ENCODE measurements at regions not wholly inside any gene's neighbourhood (a gene's known extent, or its start where the extent isn't known, plus 50 kb on each side); places are given as distances from the start of the nearest gene placed in this dataset.
A peak's percentile ranks its signal among the peaks of the same experiment; 100 is the strongest.
"Not testable (repeated sequence)": the region's sequence is repeated elsewhere in the genome, so short reads cannot be mapped to it uniquely, and the experiment has no call there.

DNA sequence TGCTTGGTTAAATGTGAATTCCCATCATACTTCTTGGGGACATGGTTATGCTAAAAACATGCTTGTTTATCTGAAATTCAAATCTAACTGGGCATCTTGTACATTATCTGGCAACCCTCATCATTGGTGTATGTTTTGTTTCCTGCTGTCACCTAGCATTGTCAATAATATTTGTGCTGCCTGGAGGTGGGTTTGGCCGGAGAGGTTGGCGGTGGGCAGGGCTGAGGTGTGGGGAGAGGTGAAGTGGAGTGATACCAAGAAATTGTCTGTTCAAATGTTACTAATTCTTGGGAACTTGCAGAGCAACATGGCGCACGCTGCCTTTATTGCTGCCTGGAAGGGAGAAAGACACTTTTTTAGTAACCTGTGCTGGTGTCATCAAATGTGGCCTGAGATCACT lies 280.5 kb downstream of the VRK1 start:
- no peak for DNase-seq

- no peak for DNase-seq
Observed at GRCh38 chr14:97080991-97081390, 283.8 kb downstream of the VRK1 start.

DNA sequence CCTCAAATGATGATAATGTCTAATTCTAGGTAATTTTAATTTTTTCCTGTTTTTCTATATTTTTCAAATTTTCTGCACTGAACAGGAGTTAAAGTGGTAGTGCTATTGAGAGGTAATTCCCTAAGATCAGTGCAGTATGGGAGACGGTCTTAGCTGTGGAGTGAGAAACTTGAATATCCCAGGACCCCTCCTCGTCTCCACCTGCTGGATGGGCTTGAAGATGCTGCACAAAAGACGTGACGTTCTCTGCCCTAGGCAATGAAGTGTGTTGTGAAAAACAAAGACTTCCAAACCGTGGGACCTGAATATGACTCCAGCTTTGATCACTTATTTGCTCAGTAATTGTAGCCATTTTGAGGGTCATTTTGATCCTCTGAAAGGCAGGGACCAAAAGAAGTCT lies 298.1 kb downstream of the VRK1 start:
- no peak for DNase-seq

DNA sequence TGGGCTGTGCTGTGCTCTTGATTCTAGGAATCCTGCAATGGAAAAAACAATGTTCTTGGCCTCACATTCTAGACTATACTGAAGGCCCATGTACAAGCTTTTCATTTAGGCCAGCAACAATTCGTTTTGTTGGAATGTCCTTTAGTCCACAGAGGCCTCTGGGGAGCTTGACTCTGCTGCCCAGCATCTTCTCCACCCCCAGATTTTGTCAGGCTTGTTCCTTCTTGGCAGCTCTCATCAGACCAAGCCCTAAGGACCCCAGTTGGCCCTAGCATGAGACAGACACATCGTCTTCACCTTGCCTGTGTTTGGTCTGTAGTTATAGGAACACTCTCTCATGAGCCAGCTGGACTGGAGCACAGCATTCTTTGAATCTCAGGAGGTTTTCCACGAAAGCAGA lies 300.1 kb downstream of the VRK1 start:
- no peak for DNase-seq

DNA sequence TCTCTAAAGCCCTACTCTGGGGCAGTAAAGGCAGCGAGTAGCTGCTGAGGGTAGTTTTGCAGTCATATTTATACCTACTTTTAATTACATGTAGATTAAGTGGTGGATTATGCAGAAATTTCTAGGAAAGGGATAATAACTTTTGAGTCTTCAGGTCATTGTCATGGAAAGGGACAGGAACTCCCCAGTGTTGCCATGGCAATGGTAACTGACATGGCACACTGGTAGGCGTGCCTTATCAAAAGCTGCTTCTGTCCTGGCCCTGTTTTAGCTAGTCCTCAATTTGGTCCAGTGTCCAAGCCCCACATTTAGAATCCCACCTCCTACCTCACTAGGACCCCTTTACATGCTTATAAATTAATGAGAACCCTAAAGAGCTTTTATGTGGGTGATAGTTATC lies 303.1 kb downstream of the VRK1 start:
- DNase-seq: no peak

DNA sequence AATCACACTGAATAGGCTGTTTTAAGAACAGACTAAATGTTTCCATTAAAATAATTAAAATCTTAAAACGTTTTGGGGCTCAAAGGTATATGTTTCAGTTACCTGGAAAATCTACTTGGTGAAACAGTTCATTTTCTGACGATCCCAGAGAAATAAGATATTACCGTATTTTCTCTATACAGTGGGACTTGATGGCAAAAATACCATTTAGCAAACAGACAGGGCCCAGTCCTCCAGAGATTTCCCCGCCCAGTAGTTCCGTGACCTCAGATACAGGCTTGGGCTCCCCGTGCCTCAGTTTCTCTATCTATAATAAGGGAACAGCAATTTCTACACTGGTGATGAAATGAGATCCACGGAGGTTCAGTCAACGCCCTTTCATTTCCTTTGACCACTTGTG lies 304.4 kb downstream of the VRK1 start:
- no peak for DNase-seq

DNA sequence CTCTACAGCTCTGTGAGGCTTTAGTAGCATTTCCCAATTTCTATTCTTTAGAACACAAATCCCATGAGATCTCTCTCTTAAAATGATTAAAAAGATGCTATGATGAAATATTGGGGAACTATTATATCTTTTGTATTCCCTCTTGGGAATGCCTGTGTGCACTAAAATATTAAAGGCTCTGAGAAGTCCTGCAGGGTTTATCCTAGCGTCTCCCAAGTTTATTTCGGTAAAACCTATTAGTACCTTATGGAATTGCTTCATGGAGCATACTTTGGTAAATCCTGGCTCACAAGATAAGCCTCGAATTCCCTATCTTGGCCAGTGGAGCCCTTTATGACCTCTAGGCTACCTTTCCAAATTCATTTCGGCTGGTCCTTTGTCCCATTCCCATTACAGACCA lies 306.8 kb downstream of the VRK1 start:
- no peak for DNase-seq

DNA sequence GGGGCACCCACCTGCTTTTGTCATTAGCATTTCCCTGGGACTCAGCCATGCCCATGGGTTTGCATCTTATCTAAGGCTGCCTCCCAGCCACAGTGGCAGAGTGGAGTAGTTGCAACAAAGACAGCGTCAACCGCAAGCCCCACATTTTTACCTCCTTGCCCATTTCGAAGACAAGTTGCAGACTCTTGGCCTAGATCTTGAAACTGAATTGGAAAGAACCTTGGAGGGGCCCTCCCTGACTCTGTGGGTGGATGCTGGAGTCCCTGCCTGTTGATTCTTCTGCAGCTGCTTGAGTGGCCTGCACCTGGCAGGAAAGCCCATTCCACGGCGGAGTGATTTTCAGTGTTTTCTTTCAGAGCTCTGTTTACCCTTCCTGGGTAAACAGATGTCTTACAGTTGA lies 309.0 kb downstream of the VRK1 start:
- no peak for DNase-seq

GRCh38 chr14:97106609-97107008 lies 309.4 kb downstream of the VRK1 start:
- DNase-seq: no peak

DNA sequence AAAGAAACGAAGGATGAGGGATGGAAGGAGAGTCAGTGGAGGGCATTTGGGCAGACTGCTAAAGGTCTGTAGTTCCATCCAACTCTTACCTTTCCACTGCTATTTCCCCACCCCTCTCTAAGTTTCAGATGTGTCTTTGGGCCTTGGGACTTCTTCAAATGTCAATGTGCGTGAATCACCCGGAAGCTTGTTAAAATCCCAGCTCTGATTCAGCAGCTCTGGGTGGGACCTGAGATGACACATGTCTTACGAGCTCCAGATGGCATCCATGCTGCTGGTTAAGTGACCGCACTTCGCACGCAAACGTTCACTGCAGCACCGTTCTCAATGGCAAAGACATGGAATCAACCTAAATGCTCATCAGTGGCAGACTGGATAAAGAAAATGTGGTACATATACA lies 309.9 kb downstream of the VRK1 start:
- DNase-seq: no peak

GRCh38 chr14:97107760-97108159 lies 310.6 kb downstream of the VRK1 start:
- DNase-seq: no peak

- no peak for DNase-seq
Observed at GRCh38 chr14:97109234-97109633, 312.1 kb downstream of the VRK1 start.

GRCh38 chr14:97113339-97113738 lies 316.2 kb downstream of the VRK1 start:
- no peak for DNase-seq

DNA sequence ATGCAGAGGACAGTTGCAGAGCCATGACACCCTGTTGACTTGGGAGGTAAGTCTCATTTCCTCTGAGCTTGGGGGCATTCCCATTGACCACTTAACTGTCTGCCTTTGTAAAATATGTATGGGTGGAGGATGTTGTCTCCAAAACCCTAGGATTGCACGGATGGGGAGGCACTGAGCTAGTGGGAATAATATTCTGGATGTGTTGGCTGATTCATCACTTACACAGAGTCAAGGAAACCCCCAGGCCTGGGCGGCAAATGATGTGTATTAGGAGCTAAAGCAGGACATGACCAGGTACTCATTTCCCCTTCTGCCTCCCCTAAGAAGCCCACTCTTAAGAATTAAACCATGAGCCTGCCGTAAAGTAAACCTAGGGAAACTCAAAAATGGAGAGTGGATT lies 319.4 kb downstream of the VRK1 start:
- no peak for DNase-seq

DNA sequence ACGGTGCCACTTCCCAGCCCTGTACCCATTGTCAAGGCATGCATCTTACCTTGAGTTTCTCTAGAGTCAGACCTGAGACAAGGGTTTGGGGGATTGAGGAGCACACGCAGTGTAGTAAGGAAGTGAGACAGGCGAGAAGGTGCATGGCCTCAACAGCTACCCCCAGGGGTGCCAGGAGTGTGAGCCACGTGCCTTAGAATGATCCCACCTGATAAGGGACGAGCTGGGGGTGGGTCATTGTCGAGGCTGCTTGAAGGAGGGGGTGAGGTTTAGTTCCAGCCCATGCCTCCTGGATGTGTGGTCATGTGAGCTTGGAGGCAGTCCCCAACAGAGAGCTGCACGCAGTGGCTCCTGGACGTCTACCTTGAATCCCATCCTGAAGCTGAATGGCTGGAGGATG lies 320.5 kb downstream of the VRK1 start:
- DNase-seq: no peak

DNA sequence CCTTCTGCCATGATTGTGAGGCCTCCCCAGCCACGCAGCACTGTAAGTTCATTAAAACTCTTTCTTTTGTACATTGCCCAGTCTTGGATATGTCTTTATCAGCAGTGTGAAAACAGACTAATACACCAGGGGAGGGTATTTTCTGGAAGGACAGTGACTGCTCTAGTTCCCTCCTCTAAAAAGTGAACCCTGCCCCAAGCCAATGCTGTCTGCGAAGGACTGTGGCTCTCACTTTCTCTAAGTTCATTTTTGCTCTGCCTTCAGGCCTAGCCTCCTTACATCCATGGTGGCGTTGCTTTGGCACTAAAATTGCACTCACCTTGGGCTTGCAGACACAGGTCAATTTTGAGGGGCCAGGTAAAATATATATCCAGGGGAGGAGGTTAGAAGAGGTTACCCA lies 323.0 kb downstream of the VRK1 start:
- no peak for DNase-seq

GRCh38 chr14:97120611-97121031 lies 323.4 kb downstream of the VRK1 start:
- peak; percentile 32 for DNase-seq

- DNase-seq: no peak
Observed at GRCh38 chr14:97129639-97130038, 332.5 kb downstream of the VRK1 start.

DNA sequence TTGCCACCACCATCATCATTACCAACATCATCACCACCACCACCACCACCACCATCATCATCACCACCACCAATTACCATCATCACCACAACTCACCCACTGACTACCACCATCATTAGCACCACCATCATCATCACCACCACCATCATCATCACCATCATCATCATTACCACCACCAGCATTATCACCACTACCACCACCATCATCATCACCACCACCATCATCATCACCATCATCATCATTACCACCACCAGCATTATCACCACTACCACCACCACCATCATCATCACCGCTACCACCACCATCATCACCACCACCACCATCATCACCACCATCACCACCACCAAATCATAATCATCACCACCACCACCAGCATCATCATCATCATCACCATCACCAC lies 338.7 kb downstream of the VRK1 start:
- DNase-seq: not testable (repeated sequence)

DNA sequence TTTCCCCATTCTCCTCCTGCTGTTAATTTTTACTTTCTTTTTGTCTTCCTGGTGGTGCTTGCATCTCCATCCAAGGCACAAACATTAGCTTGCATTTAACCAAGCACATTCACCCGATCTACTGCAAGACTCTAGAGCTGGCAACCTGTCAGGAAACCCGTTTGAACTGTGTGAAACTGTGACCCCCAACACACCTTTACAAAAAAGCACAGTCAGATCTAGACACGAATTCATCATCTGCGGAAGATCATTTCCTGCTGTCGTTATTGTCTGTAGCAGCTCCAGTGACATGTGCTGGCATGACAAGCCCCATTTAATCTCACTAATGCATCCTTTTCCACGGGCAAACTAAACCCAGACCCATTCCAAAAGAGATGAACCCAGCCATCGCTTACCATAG lies 340.5 kb downstream of the VRK1 start:
- DNase-seq: no peak

GRCh38 chr14:97138801-97139200 lies 341.6 kb downstream of the VRK1 start:
- no peak for DNase-seq

DNA sequence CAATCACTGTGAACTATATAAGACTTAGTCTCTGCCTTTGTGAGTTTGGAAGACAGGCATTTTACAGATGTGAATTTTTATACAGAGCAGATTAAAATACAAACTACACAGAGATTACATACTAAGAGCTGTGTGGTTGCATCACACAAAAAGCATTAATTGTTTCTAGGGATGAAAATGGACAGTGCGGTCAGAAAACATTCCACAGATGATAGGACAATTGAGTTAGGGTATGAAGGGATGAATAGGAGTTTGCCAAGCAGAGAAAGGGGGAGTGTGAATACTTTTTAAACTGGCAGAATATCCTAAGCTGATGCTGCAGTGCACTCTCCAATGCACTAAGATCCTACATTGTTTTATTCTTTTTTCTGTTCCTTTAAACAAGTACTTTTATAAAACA lies 345.8 kb downstream of the VRK1 start:
- no peak for DNase-seq

GRCh38 chr14:97143456-97143855 lies 346.3 kb downstream of the VRK1 start:
- DNase-seq: no peak

DNA sequence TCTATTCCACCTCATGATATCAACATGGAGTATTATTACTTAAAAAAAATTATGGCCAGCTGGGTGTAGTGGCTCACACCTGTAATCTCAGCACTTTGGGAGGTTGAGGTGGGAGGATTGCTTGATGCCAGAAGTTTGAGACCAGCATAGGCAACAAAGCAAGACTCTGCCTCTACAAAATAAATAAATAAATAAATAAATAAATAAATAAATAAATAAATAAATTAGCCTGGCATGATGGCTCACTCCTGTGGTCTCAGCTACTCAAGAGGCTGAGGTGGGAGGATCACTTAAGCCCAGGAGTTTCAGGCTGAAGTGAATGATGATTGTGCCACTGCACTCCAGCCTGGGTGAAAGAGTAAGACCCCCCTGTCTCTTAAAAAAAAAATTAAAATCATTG lies 350.8 kb downstream of the VRK1 start:
- not testable (repeated sequence) for DNase-seq

DNA sequence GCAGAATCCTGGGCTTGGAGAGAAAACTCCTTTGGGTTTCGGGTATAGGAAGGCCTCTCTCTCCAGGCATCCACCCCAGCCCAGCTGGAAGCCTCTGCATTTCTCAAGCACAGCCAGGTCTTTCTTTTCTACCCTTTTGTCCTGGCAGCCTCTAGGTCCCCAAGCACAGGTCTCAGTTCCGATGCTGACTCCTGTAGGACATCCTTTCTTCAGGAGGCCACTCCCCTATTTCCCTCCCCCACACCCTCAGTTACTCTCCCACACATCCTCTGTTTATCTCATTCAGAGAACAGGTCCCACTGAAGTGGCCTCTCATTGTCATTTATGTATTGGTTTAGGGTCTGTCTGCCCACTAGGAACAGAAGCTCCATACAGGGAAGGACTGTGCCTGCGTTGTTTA lies 352.6 kb downstream of the VRK1 start:
- no peak for DNase-seq

- no peak for DNase-seq
Observed at GRCh38 chr14:97153527-97153926, 356.3 kb downstream of the VRK1 start.
